Fibroblast of lung (primary cell): ENCODE measurements at regions not wholly inside any gene's neighbourhood (a gene's known extent, or its start where the extent isn't known, plus 50 kb on each side); places are given as distances from the start of the nearest gene placed in this dataset.

Experiments
- DNase-seq, 2 donors: peaks; one replicate each; pipeline versions ENCODE4 v3.0.0 to v3.0.0-alpha.2; 2010; ENCODE audit warnings: low read depth in 2 of 2
- H2AFZ ChIP-seq: 2 replicates; pipeline ENCODE4 v1.5.1; 2012; ENCODE audit warnings: low read length, control low read depth, inconsistent platforms
- H3K27ac ChIP-seq: 2 replicates; pipeline ENCODE4 v1.5.1; 2011; ENCODE audit warnings: low read length, control low read depth; ENCODE audit not compliant: insufficient read depth
- H3K27me3 ChIP-seq: 2 replicates; pipeline ENCODE4 v1.5.1; 2011; ENCODE audit warnings: mild to moderate bottlenecking, low read length; ENCODE audit not compliant: control insufficient read depth, insufficient read depth
- H3K36me3 ChIP-seq: 2 replicates; pipeline ENCODE4 v1.5.1; 2011; ENCODE audit warnings: low read length; ENCODE audit not compliant: control insufficient read depth, insufficient read depth
- H3K4me1 ChIP-seq: 2 replicates; pipeline ENCODE4 v1.5.1; 2011; ENCODE audit warnings: low read length; ENCODE audit not compliant: control insufficient read depth, insufficient read depth; ENCODE audit errors: extremely low read depth
- H3K4me2 ChIP-seq: 2 replicates; pipeline ENCODE4 v1.5.1; 2011; ENCODE audit warnings: low read length, control low read depth; ENCODE audit not compliant: insufficient read depth; ENCODE audit errors: extremely low read depth
- H3K4me3 ChIP-seq, 4 experiments: fragments of 200-600 bp in 1 of 4; sonication (generic) in 1 of 4; replicated peaks in 1 of 4; 2 replicates each; pipeline ENCODE4 v1.5.1; 2011 to 2016; ENCODE audit warnings: low read length in 4 of 4, low read depth in 3 of 4, mild to moderate bottlenecking in 3 of 4, control low read depth in 2 of 4, inconsistent platforms in 1 of 4, mixed read lengths in 1 of 4; ENCODE audit not compliant: insufficient read depth in 1 of 4; ENCODE audit errors: control extremely low read depth in 1 of 4
- H3K79me2 ChIP-seq: 2 replicates; pipeline ENCODE4 v1.5.1; 2012; ENCODE audit warnings: mild to moderate bottlenecking, low read length, inconsistent platforms; ENCODE audit not compliant: control insufficient read depth, insufficient read depth
- H3K9ac ChIP-seq: 2 replicates; pipeline ENCODE4 v1.5.1; 2011; ENCODE audit warnings: mild to moderate bottlenecking, low read length, control low read depth; ENCODE audit not compliant: insufficient read depth
- H3K9me3 ChIP-seq: 2 replicates; pipeline ENCODE4 v1.5.1; 2012; ENCODE audit warnings: low read depth, low read length; ENCODE audit not compliant: control insufficient read depth, insufficient read depth
- H4K20me1 ChIP-seq: 2 replicates; pipeline ENCODE4 v1.5.1; 2011; ENCODE audit warnings: low read length; ENCODE audit not compliant: control insufficient read depth, insufficient read depth; ENCODE audit errors: extremely low read depth
- CTCF ChIP-seq, 2 donors: IDR thresholded peaks in 1 of 2; conservative IDR thresholded peaks in 1 of 2; 1 replicate in 1 of 2; 2 replicates in 1 of 2; pipeline ENCODE4 v1.5.1; 2011 to 2012; ENCODE audit warnings: low read length in 2 of 2, control low read depth in 1 of 2, inconsistent platforms in 1 of 2, low read depth in 1 of 2, mild to moderate bottlenecking in 1 of 2
- EZH2 ChIP-seq: IDR thresholded peaks from 2 replicates; pipeline ENCODE4 v1.5.1; 2012; ENCODE audit warnings: low read length, control low read depth, mild to moderate bottlenecking; ENCODE audit errors: missing control alignments

- TF ChIP-seq CTCF (conservative IDR thresholded peaks at IDR 0.05 in 1 of 2, IDR thresholded peaks at IDR 0.05 in 1 of 2; ENCODE audit: low read depth in 1 of 2, low read length in 2 of 2): no peak
- TF ChIP-seq EZH2: no peak
- no peaks in the 10 kb centered on the region for H3K4me1 ChIP-seq
- H3K27ac ChIP-seq: no peak overlapping the region
- no peaks in the 10 kb centered on the region for H4K20me1 ChIP-seq
- H3K36me3 ChIP-seq: no peaks in the 10 kb centered on the region
- no peaks in the 10 kb centered on the region for H3K27me3 ChIP-seq
- no peak overlapping the region for H3K4me3 ChIP-seq
- no peaks in the 10 kb centered on the region for H3K79me2 ChIP-seq
- H3K9ac ChIP-seq: no peak overlapping the region
- H3K9me3 ChIP-seq: no peaks in the 10 kb centered on the region
- DNase-seq: no peak
- H2AFZ ChIP-seq: no peak overlapping the region
- H3K4me2 ChIP-seq: no peak overlapping the region
Measured at GRCh38 chr14:81677736-81678135, 144.1 kb upstream of the SEL1L start.

- H3K9me3 ChIP-seq: no peaks in the 10 kb centered on the region
- no peaks in the 10 kb centered on the region for H3K79me2 ChIP-seq
- H3K9ac ChIP-seq: no peak overlapping the region
- no peaks in the 10 kb centered on the region for H3K4me1 ChIP-seq
- H2AFZ ChIP-seq: no peak overlapping the region
- TF ChIP-seq CTCF (conservative IDR thresholded peaks at IDR 0.05 in 1 of 2, IDR thresholded peaks at IDR 0.05 in 1 of 2; ENCODE audit: low read depth in 1 of 2, low read length in 2 of 2) (no peak), EZH2 (no peak)
- no peak overlapping the region for H3K4me2 ChIP-seq
- no peaks in the 10 kb centered on the region for H4K20me1 ChIP-seq
- H3K36me3 ChIP-seq: no peaks in the 10 kb centered on the region
- H3K4me3 ChIP-seq: no peak overlapping the region
- H3K27me3 ChIP-seq: no peaks in the 10 kb centered on the region
- H3K27ac ChIP-seq: no peak overlapping the region
- no peak for DNase-seq
Measured at GRCh38 chr14:81679226-81679625, 145.6 kb upstream of the SEL1L start.

- Histone ChIP-seq H4K20me1 (no peaks in the 10 kb centered on the region), H3K9ac (no peak overlapping the region), H3K4me3 (no peak overlapping the region), H2AFZ (no peak overlapping the region), H3K4me1 (no peaks in the 10 kb centered on the region), H3K4me2 (no peak overlapping the region), H3K79me2 (no peaks in the 10 kb centered on the region), H3K27me3 (no peaks in the 10 kb centered on the region), H3K9me3 (no peaks in the 10 kb centered on the region), H3K36me3 (no peaks in the 10 kb centered on the region), H3K27ac (no peak overlapping the region)
- TF ChIP-seq CTCF (conservative IDR thresholded peaks at IDR 0.05 in 1 of 2, IDR thresholded peaks at IDR 0.05 in 1 of 2; ENCODE audit: low read depth in 1 of 2, low read length in 2 of 2) (no peak), EZH2 (no peak)
- DNase-seq: no peak
Measured at GRCh38 chr14:81681541-81681940, 147.9 kb upstream of the SEL1L start.
